ENCODE measurements at regions not wholly inside any gene's neighbourhood (a gene's known extent, or its start where the extent isn't known, plus 50 kb on each side); places are given as distances from the start of the nearest gene placed in this dataset.

DNA sequence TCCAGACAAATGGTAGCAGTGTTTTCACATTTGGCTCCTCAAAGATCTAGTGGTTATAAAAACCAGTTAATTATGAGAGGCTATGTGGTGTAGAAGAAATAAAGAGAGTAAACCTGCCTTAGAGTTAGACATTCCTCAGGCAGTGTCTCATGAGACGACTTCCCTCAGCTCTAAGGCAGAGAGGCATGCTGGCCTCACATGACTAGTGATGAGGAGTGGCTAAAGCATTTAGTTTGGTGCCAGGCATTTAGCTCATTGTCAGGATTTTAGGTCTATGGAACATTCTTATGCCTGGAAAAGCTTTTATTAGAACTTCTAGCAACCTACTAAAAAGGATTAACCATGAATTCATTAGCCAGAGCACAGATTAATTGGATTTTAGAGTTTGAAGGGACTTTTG is 90.3 kb downstream of the RPRM start:
- no peak overlapping the region for H3K4me3 Mint-ChIP-seq
- H3F3A ChIP-seq (replicated peaks; ENCODE audit: low read depth), result no peaks in the 10 kb centered on the region
- H3K27me3 ChIP-seq (ENCODE audit: insufficient read depth), result no peaks in the 10 kb centered on the region
- H3K4me1 ChIP-seq (ENCODE audit: insufficient read depth), result peaks cover 6% of the 10 kb centered on the region; the same call in 1 of the 2 replicates
- H3K79me2 ChIP-seq (replicated peaks; ENCODE audit: insufficient read depth), result no peaks in the 10 kb centered on the region
- H3K27ac ChIP-seq (ENCODE audit: low read depth), result no peak overlapping the region
- peaks cover 2% of the 10 kb centered on the region for H3K27me3 Mint-ChIP-seq (ENCODE audit: insufficient read depth, low read depth, poor library complexity)
- no peak overlapping the region for H3K4me2 ChIP-seq
- no peak for DNase-seq (ENCODE audit: low spot score)
- H3K9me2 ChIP-seq (ENCODE audit: insufficient read depth), result no peaks in the 10 kb centered on the region
- H4K20me1 ChIP-seq (replicated peaks; ENCODE audit: insufficient read depth), result no peaks in the 10 kb centered on the region
- no peak overlapping the region for H3K4me3 ChIP-seq
- peaks cover 5% of the 10 kb centered on the region; the same call in 2 of the 3 replicates for H3K9me3 Mint-ChIP-seq
- peak overlapping the region; percentile 32; the same call in 1 of the 2 replicates for H2AFZ ChIP-seq
- peaks cover 18% of the 10 kb centered on the region for H3K4me1 Mint-ChIP-seq
- TF ChIP-seq, protein P1, sequence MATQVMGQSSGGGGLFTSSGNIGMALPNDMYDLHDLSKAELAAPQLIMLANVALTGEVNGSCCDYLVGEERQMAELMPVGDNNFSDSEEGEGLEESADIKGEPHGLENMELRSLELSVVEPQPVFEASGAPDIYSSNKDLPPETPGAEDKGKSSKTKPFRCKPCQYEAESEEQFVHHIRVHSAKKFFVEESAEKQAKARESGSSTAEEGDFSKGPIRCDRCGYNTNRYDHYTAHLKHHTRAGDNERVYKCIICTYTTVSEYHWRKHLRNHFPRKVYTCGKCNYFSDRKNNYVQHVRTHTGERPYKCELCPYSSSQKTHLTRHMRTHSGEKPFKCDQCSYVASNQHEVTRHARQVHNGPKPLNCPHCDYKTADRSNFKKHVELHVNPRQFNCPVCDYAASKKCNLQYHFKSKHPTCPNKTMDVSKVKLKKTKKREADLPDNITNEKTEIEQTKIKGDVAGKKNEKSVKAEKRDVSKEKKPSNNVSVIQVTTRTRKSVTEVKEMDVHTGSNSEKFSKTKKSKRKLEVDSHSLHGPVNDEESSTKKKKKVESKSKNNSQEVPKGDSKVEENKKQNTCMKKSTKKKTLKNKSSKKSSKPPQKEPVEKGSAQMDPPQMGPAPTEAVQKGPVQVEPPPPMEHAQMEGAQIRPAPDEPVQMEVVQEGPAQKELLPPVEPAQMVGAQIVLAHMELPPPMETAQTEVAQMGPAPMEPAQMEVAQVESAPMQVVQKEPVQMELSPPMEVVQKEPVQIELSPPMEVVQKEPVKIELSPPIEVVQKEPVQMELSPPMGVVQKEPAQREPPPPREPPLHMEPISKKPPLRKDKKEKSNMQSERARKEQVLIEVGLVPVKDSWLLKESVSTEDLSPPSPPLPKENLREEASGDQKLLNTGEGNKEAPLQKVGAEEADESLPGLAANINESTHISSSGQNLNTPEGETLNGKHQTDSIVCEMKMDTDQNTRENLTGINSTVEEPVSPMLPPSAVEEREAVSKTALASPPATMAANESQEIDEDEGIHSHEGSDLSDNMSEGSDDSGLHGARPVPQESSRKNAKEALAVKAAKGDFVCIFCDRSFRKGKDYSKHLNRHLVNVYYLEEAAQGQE (IDR thresholded peaks at IDR 0.05; ENCODE audit: unreplicated experiment), result no peak
- no peak for TF ChIP-seq ZNF331 (CRISPR knock-in tag; IDR thresholded peaks at IDR 0.05; ENCODE audit: low read depth)
- TF ChIP-seq CREB1 (CRISPR knock-in tag; IDR thresholded peaks at IDR 0.05; ENCODE audit: low read depth), result no peak
- TF ChIP-seq, protein P2, sequence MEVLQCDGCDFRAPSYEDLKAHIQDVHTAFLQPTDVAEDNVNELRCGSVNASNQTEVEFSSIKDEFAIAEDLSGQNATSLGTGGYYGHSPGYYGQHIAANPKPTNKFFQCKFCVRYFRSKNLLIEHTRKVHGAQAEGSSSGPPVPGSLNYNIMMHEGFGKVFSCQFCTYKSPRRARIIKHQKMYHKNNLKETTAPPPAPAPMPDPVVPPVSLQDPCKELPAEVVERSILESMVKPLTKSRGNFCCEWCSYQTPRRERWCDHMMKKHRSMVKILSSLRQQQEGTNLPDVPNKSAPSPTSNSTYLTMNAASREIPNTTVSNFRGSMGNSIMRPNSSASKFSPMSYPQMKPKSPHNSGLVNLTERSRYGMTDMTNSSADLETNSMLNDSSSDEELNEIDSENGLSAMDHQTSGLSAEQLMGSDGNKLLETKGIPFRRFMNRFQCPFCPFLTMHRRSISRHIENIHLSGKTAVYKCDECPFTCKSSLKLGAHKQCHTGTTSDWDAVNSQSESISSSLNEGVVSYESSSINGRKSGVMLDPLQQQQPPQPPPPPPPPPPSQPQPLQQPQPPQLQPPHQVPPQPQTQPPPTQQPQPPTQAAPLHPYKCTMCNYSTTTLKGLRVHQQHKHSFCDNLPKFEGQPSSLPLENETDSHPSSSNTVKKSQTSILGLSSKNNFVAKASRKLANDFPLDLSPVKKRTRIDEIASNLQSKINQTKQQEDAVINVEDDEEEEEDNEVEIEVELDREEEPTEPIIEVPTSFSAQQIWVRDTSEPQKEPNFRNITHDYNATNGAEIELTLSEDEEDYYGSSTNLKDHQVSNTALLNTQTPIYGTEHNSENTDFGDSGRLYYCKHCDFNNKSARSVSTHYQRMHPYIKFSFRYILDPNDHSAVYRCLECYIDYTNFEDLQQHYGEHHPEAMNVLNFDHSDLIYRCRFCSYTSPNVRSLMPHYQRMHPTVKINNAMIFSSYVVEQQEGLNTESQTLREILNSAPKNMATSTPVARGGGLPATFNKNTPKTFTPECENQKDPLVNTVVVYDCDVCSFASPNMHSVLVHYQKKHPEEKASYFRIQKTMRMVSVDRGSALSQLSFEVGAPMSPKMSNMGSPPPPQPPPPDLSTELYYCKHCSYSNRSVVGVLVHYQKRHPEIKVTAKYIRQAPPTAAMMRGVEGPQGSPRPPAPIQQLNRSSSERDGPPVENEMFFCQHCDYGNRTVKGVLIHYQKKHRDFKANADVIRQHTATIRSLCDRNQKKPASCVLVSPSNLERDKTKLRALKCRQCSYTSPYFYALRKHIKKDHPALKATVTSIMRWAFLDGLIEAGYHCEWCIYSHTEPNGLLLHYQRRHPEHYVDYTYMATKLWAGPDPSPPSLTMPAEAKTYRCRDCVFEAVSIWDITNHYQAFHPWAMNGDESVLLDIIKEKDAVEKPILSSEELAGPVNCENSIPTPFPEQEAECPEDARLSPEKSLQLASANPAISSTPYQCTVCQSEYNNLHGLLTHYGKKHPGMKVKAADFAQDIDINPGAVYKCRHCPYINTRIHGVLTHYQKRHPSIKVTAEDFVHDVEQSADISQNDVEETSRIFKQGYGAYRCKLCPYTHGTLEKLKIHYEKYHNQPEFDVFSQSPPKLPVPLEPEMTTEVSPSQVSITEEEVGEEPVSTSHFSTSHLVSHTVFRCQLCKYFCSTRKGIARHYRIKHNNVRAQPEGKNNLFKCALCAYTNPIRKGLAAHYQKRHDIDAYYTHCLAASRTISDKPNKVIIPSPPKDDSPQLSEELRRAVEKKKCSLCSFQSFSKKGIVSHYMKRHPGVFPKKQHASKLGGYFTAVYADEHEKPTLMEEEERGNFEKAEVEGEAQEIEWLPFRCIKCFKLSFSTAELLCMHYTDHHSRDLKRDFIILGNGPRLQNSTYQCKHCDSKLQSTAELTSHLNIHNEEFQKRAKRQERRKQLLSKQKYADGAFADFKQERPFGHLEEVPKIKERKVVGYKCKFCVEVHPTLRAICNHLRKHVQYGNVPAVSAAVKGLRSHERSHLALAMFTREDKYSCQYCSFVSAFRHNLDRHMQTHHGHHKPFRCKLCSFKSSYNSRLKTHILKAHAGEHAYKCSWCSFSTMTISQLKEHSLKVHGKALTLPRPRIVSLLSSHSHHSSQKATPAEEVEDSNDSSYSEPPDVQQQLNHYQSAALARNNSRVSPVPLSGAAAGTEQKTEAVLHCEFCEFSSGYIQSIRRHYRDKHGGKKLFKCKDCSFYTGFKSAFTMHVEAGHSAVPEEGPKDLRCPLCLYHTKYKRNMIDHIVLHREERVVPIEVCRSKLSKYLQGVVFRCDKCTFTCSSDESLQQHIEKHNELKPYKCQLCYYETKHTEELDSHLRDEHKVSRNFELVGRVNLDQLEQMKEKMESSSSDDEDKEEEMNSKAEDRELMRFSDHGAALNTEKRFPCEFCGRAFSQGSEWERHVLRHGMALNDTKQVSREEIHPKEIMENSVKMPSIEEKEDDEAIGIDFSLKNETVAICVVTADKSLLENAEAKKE (CRISPR knock-in tag; IDR thresholded peaks at IDR 0.05), result no peak
- no peak for TF ChIP-seq POLR2AphosphoS5 (IDR thresholded peaks at IDR 0.05; ENCODE audit: low read depth)
- no peak for TF ChIP-seq EZH2 (IDR thresholded peaks at IDR 0.05; ENCODE audit: low read depth, unreplicated experiment)
- no peak for TF ChIP-seq EZH2phosphoT487 (IDR thresholded peaks at IDR 0.05; ENCODE audit: unreplicated experiment)
- no peak for TF ChIP-seq JUNB (IDR thresholded peaks at IDR 0.05; ENCODE audit: unreplicated experiment)
- no peak for TF ChIP-seq ZNF114 (CRISPR knock-in tag; IDR thresholded peaks at IDR 0.05)
- TF ChIP-seq, protein P3, sequence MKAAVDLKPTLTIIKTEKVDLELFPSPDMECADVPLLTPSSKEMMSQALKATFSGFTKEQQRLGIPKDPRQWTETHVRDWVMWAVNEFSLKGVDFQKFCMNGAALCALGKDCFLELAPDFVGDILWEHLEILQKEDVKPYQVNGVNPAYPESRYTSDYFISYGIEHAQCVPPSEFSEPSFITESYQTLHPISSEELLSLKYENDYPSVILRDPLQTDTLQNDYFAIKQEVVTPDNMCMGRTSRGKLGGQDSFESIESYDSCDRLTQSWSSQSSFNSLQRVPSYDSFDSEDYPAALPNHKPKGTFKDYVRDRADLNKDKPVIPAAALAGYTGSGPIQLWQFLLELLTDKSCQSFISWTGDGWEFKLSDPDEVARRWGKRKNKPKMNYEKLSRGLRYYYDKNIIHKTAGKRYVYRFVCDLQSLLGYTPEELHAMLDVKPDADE (IDR thresholded peaks at IDR 0.05), result no peak
- no peak for TF ChIP-seq STAT1 (IDR thresholded peaks at IDR 0.05; ENCODE audit: unreplicated experiment)
- TF ChIP-seq NANOG (IDR thresholded peaks at IDR 0.05; ENCODE audit: borderline replicate concordance), result no peak
- TF ChIP-seq, protein P4, sequence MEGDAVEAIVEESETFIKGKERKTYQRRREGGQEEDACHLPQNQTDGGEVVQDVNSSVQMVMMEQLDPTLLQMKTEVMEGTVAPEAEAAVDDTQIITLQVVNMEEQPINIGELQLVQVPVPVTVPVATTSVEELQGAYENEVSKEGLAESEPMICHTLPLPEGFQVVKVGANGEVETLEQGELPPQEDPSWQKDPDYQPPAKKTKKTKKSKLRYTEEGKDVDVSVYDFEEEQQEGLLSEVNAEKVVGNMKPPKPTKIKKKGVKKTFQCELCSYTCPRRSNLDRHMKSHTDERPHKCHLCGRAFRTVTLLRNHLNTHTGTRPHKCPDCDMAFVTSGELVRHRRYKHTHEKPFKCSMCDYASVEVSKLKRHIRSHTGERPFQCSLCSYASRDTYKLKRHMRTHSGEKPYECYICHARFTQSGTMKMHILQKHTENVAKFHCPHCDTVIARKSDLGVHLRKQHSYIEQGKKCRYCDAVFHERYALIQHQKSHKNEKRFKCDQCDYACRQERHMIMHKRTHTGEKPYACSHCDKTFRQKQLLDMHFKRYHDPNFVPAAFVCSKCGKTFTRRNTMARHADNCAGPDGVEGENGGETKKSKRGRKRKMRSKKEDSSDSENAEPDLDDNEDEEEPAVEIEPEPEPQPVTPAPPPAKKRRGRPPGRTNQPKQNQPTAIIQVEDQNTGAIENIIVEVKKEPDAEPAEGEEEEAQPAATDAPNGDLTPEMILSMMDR (conservative IDR thresholded peaks at IDR 0.05; ENCODE audit: low read depth in 2 of 2), result no peak
- ATAC-seq, result peak; percentile 71
- no peaks in the 10 kb centered on the region for H3K36me3 ChIP-seq (ENCODE audit: insufficient read depth)
- H3K27ac Mint-ChIP-seq, result no peak overlapping the region
- 0 out of 3 replicates have a peak, but pooled peaks cover 4% of the 10 kb centered on the region for H3K36me3 Mint-ChIP-seq (ENCODE audit: low read depth)

Measured in GM23338 (cell line).